GM10248 (cell line): ENCODE measurements at regions not wholly inside any gene's neighbourhood (a gene's known extent, or its start where the extent isn't known, plus 50 kb on each side); places are given as distances from the start of the nearest gene placed in this dataset.

ENCODE experiments used
- CTCF ChIA-PET: fragments of 300-600 bp; sonication (Branson Sonifier 250); formaldehyde crosslinking; extraction: SDS; loops from one replicate; lab custom pipeline; 2021; ENCODE audit warnings: antibody characterized with exemption; lab: Yijun Ruan, JAX
- POLR2A ChIA-PET: fragments of 350-650 bp; sonication (Branson Sonifier 250); formaldehyde crosslinking; extraction: SDS; loops from one replicate; lab custom pipeline; 2020; ENCODE audit warnings: antibody characterized with exemption; lab: Yijun Ruan, JAX
- DNase-seq: peaks from one replicate; pipeline ENCODE4 v3.0.0; 2012; ENCODE audit errors: extremely low spot score
- CTCF ChIP-seq: IDR thresholded peaks from 2 replicates; pipeline ENCODE4 v1.5.1; 2012; ENCODE audit warnings: mild to moderate bottlenecking, low read depth; ENCODE audit errors: extremely low read depth, missing control alignments, control extremely low read depth

- ChIA-PET CTCF (no interaction called here), POLR2A (no interaction called here)
- no peak for TF ChIP-seq CTCF
- no peak for DNase-seq
These were observed 172.5 kb downstream of the AXIN2 start for GRCh38 chr17:65388911-65389310.

- POLR2A ChIA-PET: no interaction called here
- DNase-seq: no peak
- CTCF ChIA-PET: no interaction called here
- no peak for TF ChIP-seq CTCF
These were observed 174.1 kb downstream of the AXIN2 start for GRCh38 chr17:65387322-65387721.

- no peak for DNase-seq
- TF ChIP-seq CTCF: no peak
- ChIA-PET CTCF (no interaction called here), POLR2A (no interaction called here)
These were observed 175.7 kb downstream of the AXIN2 start for GRCh38 chr17:65385726-65386125.

- POLR2A ChIA-PET: no interaction called here
- CTCF ChIA-PET: no interaction called here
- no peak for TF ChIP-seq CTCF
- DNase-seq: no peak
These were observed 176.4 kb downstream of the AXIN2 start for GRCh38 chr17:65385071-65385470.

GRCh38 chr17:65381152-65381551 lies 180.3 kb downstream of the AXIN2 start:
- no peak for DNase-seq
- ChIA-PET CTCF (no interaction called here), POLR2A (no interaction called here)
- no peak for TF ChIP-seq CTCF

- CTCF ChIA-PET: interaction anchor here (0.7 kb wide), 1 partner anchor 29 kb away, joined by 3 read pairs; no protein-coding TSS in a partner anchor
These were observed 186.5 kb downstream of the AXIN2 start for GRCh38 chr17:65374966-65375365.

More at GRCh38 chr17:65374966-65375365, 186.5 kb downstream of the AXIN2 start:
- DNase-seq: no peak
- TF ChIP-seq CTCF: no peak
- POLR2A ChIA-PET: no interaction called here
